ENCODE measurements at regions not wholly inside any gene's neighbourhood (a gene's known extent, or its start where the extent isn't known, plus 50 kb on each side); places are given as distances from the start of the nearest gene placed in this dataset.

DNA sequence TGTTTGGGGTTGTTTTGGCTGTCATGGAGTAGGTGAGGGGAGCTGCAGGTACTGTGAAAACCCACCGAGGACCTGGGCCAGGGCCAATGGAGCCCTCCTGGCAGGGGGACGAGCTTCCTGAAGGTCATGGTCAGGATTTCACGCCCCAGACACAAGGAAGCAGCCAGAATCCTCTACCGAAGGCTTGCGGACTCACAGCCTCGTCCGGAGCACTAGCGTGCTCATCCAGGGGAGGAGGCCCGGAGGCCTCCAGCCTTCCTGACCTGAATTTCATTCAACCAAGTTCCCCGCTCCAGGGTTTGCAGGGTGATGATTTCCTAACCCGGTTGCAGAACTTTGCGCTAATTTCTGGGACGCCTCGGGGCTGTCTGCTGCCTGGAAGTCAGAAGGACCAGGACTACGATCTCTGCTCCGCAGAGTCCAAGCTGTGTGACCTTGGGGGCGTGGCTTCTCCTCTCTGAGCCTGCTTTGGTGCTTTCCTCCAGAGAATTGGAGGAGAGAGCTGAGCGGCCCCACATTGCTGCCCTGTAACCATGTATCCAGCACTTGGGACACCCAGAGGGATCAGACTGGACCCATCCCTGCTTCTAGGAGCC, 56.2 kb upstream of the ADRA2C start:
- Histone ChIP-seq H3K4me2 (ENCODE audit: low read depth, low read length) (no peak overlapping the region), H4K20me1 (ENCODE audit: insufficient read depth, low read length) (no peaks in the 10 kb centered on the region), H3K4me1 (ENCODE audit: insufficient read depth, low read length) (peaks cover 15% of the 10 kb centered on the region; the same call in 1 of the 2 replicates), H2AFZ (ENCODE audit: low read length) (no peak overlapping the region), H3K9ac (ENCODE audit: insufficient read depth, low read depth, low read length) (no peak overlapping the region), H3K27me3 (ENCODE audit: control insufficient read depth in 1 of 2, insufficient read depth in 2 of 2, low read length in 2 of 2) (peaks cover 8 to 69% of the 10 kb centered on the region in 2 experiments; a peak in 4 of 5 replicates), H3K36me3 (replicated peaks in 1 of 2; ENCODE audit: control insufficient read depth in 1 of 2, insufficient read depth in 2 of 2, low read length in 2 of 2) (no peaks in the 10 kb centered on the region), H3K9me3 (ENCODE audit: low read length) (no peaks in the 10 kb centered on the region), H3K4me3 (replicated peaks in 1 of 3; ENCODE audit: insufficient read depth in 1 of 3, low read depth in 2 of 3, low read length in 3 of 3) (no peak overlapping the region), H3K27ac (ENCODE audit: extremely low read length, insufficient read depth, low read length) (no peak overlapping the region), H3K79me2 (ENCODE audit: insufficient read depth, low read length) (no peaks in the 10 kb centered on the region)
- ChIA-PET CTCF (ENCODE audit: low intra/inter-chr PET ratio, low total read pairs) (no interaction called here), POLR2A (no interaction called here)
- WGBS (ENCODE audit: low lambda C conversion rate), result 20% methylated on average over 2 of the region's 18 CpGs
- intact Hi-C loops (cut with micrococcal nuclease; ENCODE audit: unreplicated experiment) (no loop called here), in situ Hi-C loops (cut with HindIII; ENCODE audit: extremely low pct_ligation_motif_present, low pct_unique_long_range_greater_than_20kb) (no loop called here)
- no peak for TF ChIP-seq HBP1 (CRISPR knock-in tag; IDR thresholded peaks at IDR 0.05; ENCODE audit: low read depth)
- peak; percentile 92 for TF ChIP-seq ZNF768 (CRISPR knock-in tag; IDR thresholded peaks at IDR 0.05)
- peak; percentile 50; the same call in 1 of the 2 replicates for TF ChIP-seq HNF4A (CRISPR knock-in tag; IDR thresholded peaks at IDR 0.05)
- TF ChIP-seq ESRRA (CRISPR knock-in tag; IDR thresholded peaks at IDR 0.05; ENCODE audit: low read depth), result 0 out of 2 replicates have a peak, but pooled peaks have one; percentile 18
- TF ChIP-seq, protein P1, sequence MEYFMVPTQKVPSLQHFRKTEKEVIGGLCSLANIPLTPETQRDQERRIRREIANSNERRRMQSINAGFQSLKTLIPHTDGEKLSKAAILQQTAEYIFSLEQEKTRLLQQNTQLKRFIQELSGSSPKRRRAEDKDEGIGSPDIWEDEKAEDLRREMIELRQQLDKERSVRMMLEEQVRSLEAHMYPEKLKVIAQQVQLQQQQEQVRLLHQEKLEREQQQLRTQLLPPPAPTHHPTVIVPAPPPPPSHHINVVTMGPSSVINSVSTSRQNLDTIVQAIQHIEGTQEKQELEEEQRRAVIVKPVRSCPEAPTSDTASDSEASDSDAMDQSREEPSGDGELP (IDR thresholded peaks at IDR 0.05; ENCODE audit: borderline replicate concordance, low read depth), result no peak
- 0 out of 2 replicates have a peak, but pooled peaks have one; percentile 31 for TF ChIP-seq HNF4G (IDR thresholded peaks at IDR 0.05; ENCODE audit: borderline replicate concordance, low read depth, low read length)
- no peak for TF ChIP-seq HNF4G (CRISPR knock-in tag; IDR thresholded peaks at IDR 0.05; ENCODE audit: borderline replicate concordance, low read depth)
- no peak for TF ChIP-seq CTCF (CRISPR knock-in tag; IDR thresholded peaks at IDR 0.05)
- no peak for TF ChIP-seq XBP1 (CRISPR knock-in tag; IDR thresholded peaks at IDR 0.05)
- TF ChIP-seq HNRNPH1 (optimal IDR thresholded peaks at IDR 0.05; ENCODE audit: low read depth, low read length), result no peak
- no peak for TF ChIP-seq SIN3A (IDR thresholded peaks at IDR 0.05; ENCODE audit: borderline replicate concordance, low read depth, low read length)
- peak; percentile 73 for TF ChIP-seq ZNF263 (CRISPR knock-in tag; IDR thresholded peaks at IDR 0.05)
- FAIRE-seq, result no peak
- BruUV-seq (replicated peaks), result no TSS peak
- no peak for DNase-seq (ENCODE audit: low spot score)
- peak; percentile 35 for ATAC-seq
